SK-N-SH (cell line): ENCODE measurements at regions not wholly inside any gene's neighbourhood (a gene's known extent, or its start where the extent isn't known, plus 50 kb on each side); places are given as distances from the start of the nearest gene placed in this dataset.

Experiments
- CTCF ChIA-PET: fragments of 300-600, 350-600 bp; formaldehyde crosslinking; extraction: SDS; loops from one replicate; lab custom pipeline; 2021; lab: Yijun Ruan, JAX
- POLR2A ChIA-PET: fragments of 350-600 bp; sonication (Branson Sonifier 250); formaldehyde crosslinking; extraction: SDS; loops from one replicate; lab custom pipeline; 2020; ENCODE audit warnings: antibody characterized with exemption, inconsistent platforms; lab: Yijun Ruan, JAX
- DNase-seq: peaks from one replicate; pipeline ENCODE4 v3.0.0; 2012
- H2AFZ ChIP-seq: fragments of 200-600 bp; sonication (generic); 2 replicates; pipeline ENCODE4 v1.8.1; 2016; ENCODE audit warnings: antibody characterized with exemption, mild to moderate bottlenecking, low read depth
- H3F3A ChIP-seq: fragments of 200-600 bp; sonication (generic); replicated peaks from 2 replicates; pipeline ENCODE3; 2016; ENCODE audit warnings: antibody characterized with exemption, mild to moderate bottlenecking; ENCODE audit not compliant: insufficient read depth
- H3K27ac ChIP-seq, 2 experiments: fragments of 200-500 bp in 1 of 2; fragments of 200-600 bp in 1 of 2; sonication (Bioruptor generic) in 1 of 2; sonication (generic), shearing (Covaris generic) in 1 of 2; 2 replicates each; pipeline versions ENCODE4 v1.5.1 to v1.6.1; 2014 to 2016; ENCODE audit warnings: low read depth in 2 of 2, inconsistent platforms in 1 of 2, low read length in 1 of 2, mild to moderate bottlenecking in 1 of 2, mixed read lengths in 1 of 2
- H3K27me3 ChIP-seq: fragments of 200-600 bp; sonication (generic), shearing (Covaris generic); 2 replicates; pipeline ENCODE4 v1.6.1; 2016; ENCODE audit warnings: mixed run types; ENCODE audit not compliant: insufficient read depth
- H3K36me3 ChIP-seq, 2 experiments: fragments of 200-500 bp in 1 of 2; fragments of 200-600 bp in 1 of 2; sonication (Bioruptor generic) in 1 of 2; sonication (generic) in 1 of 2; replicated peaks in 1 of 2; 2 replicates each; pipeline versions ENCODE3 to v1.5.1; 2014 to 2016; ENCODE audit warnings: low read length in 1 of 2, mild to moderate bottlenecking in 1 of 2; ENCODE audit not compliant: insufficient read depth in 2 of 2, control insufficient read depth in 1 of 2
- H3K4me1 ChIP-seq, 2 experiments: fragments of 200-500 bp in 1 of 2; fragments of 200-600 bp in 1 of 2; sonication (Bioruptor generic) in 1 of 2; sonication (generic), shearing (Covaris generic) in 1 of 2; 2 replicates each; pipeline versions ENCODE4 v1.5.1 to v1.6.1; 2014 to 2016; ENCODE audit warnings: low read depth in 1 of 2, low read length in 1 of 2, mixed run types in 1 of 2; ENCODE audit not compliant: insufficient read depth in 2 of 2, control insufficient read depth in 1 of 2
- H3K4me2 ChIP-seq: fragments of 200-600 bp; sonication (generic), shearing (Covaris generic); 2 replicates; pipeline ENCODE4 v1.6.1; 2017; ENCODE audit warnings: mixed run types
- H3K4me3 ChIP-seq, 2 experiments: fragments of 200-500 bp in 1 of 2; fragments of 200-600 bp in 1 of 2; sonication (Bioruptor generic) in 1 of 2; sonication (generic), shearing (Covaris generic) in 1 of 2; 2 replicates each; pipeline versions ENCODE4 v1.5.1 to v1.8.1; 2014 to 2016; ENCODE audit warnings: low read depth in 2 of 2, inconsistent platforms in 1 of 2, low read length in 1 of 2, mild to moderate bottlenecking in 1 of 2, mixed read lengths in 1 of 2, moderate library complexity in 1 of 2
- H3K79me2 ChIP-seq: fragments of 200-600 bp; sonication (generic); 2 replicates; pipeline ENCODE4 v1.8.1; 2017; ENCODE audit warnings: mild to moderate bottlenecking; ENCODE audit not compliant: insufficient read depth
- H3K9ac ChIP-seq: fragments of 200-600 bp; sonication (generic); 2 replicates; pipeline ENCODE4 v1.6.1; 2017; ENCODE audit warnings: mixed run types
- H3K9me2 ChIP-seq: fragments of 200-600 bp; sonication (generic); 2 replicates; pipeline ENCODE4 v1.6.1; 2017; ENCODE audit warnings: mixed run types
- H3K9me3 ChIP-seq: fragments of 200-600 bp; sonication (generic); 2 replicates; pipeline ENCODE4 v1.6.1; 2017; ENCODE audit warnings: mixed run types, mild to moderate bottlenecking, moderate library complexity
- H4K20me1 ChIP-seq: fragments of 200-600 bp; sonication (generic); 2 replicates; pipeline ENCODE4 v1.6.1; 2017; ENCODE audit warnings: mild to moderate bottlenecking, mixed run types; ENCODE audit not compliant: insufficient read depth
- ELF1 ChIP-seq: IDR thresholded peaks from 2 replicates; pipeline ENCODE4 v1.4.0; 2012
- EP300 ChIP-seq, 2 experiments: IDR thresholded peaks; 2 replicates each; pipeline versions ENCODE4 v1.4.0 to v1.6.1; 2012; ENCODE audit warnings: borderline replicate concordance in 1 of 2, low read depth in 1 of 2, low read length in 1 of 2
- FOSL2 ChIP-seq: IDR thresholded peaks from 2 replicates; pipeline ENCODE4 v1.4.0; 2012; ENCODE audit warnings: low read depth, mild to moderate bottlenecking, moderate library complexity, borderline replicate concordance
- FOXM1 ChIP-seq: IDR thresholded peaks from 2 replicates; pipeline ENCODE4 v1.4.0; 2012; ENCODE audit warnings: low read depth, mild to moderate bottlenecking
- GABPA ChIP-seq: IDR thresholded peaks from 2 replicates; pipeline ENCODE4 v1.4.0; 2012; ENCODE audit warnings: low read depth, mild to moderate bottlenecking
- JUND ChIP-seq: IDR thresholded peaks from 2 replicates; pipeline ENCODE4 v1.4.0; 2012
- NFIC ChIP-seq: IDR thresholded peaks from 2 replicates; pipeline ENCODE4 v1.4.0; 2012; ENCODE audit warnings: borderline replicate concordance
- RAD21 ChIP-seq: IDR thresholded peaks from 2 replicates; pipeline ENCODE4 v1.6.1; 2012; ENCODE audit warnings: mild to moderate bottlenecking, low read length
- RFX5 ChIP-seq: IDR thresholded peaks from 2 replicates; pipeline ENCODE4 v1.6.1; 2012; ENCODE audit warnings: mild to moderate bottlenecking, improper control_type of control experiment, low read length
- RXRA ChIP-seq: IDR thresholded peaks from 2 replicates; pipeline ENCODE4 v1.4.0; 2012; ENCODE audit warnings: low read depth, mild to moderate bottlenecking, borderline replicate concordance
- TEAD4 ChIP-seq: IDR thresholded peaks from 2 replicates; pipeline ENCODE4 v1.4.0; 2012; ENCODE audit warnings: mild to moderate bottlenecking, borderline replicate concordance; ENCODE audit not compliant: insufficient read depth
- YY1 ChIP-seq: IDR thresholded peaks from 2 replicates; pipeline ENCODE4 v1.4.0; 2012; ENCODE audit warnings: low read depth, mild to moderate bottlenecking
- WGBS: methylation state at CpG from one replicate; pipeline ENCODE4 v1.1.6; 2017; ENCODE audit warnings: low lambda C conversion rate; 5-methylcytosine and 5-hydroxymethylcytosine counted together
- TF ChIP-seq, protein P1 (sequence below): IDR thresholded peaks from 2 replicates; pipeline ENCODE4 v1.4.0; 2012; ENCODE audit warnings: low read depth
- TF ChIP-seq, protein P2 (sequence below): IDR thresholded peaks from 2 replicates; pipeline ENCODE4; 2012
- TF ChIP-seq, protein P3 (sequence below): fragments of 150-350 bp; IDR thresholded peaks from 2 replicates; pipeline ENCODE4 v1.6.1; 2016; ENCODE audit warnings: mild to moderate bottlenecking, low read depth, low read length
- TF ChIP-seq, protein P4 (sequence below): fragments of 150-350 bp; IDR thresholded peaks from 2 replicates; pipeline ENCODE4 v1.6.1; 2017; ENCODE audit warnings: antibody characterized with exemption, low read length, low read depth, borderline replicate concordance
- TF ChIP-seq, protein P5 (sequence below): fragments of 200-600 bp; sonication (generic); IDR thresholded peaks from 2 replicates; pipeline ENCODE4 v1.6.1; 2017; ENCODE audit warnings: antibody characterized with exemption, mild to moderate bottlenecking, moderate library complexity

DNA sequence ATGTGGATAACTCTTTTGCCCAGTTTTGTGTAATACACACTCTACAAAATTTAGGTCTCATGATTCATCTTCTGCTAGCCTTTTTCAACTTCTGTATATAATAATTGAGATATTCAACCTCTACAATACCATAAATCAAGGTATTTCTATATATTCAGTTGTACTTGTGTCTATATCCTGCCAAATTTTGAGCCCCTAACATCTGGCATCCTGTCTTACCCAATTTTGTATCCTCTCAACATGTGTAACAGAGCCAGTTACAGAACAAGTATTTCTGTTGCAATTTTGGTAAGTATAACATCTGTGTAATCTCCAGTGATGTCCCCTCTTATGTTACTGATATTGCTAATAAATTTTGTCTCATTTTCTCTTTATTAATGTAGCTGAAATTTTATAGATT, 145.8 kb downstream of the TRIB2 start (continued):
- TF ChIP-seq, protein P1, sequence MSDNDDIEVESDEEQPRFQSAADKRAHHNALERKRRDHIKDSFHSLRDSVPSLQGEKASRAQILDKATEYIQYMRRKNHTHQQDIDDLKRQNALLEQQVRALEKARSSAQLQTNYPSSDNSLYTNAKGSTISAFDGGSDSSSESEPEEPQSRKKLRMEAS: no peak
- TF ChIP-seq, protein P2, sequence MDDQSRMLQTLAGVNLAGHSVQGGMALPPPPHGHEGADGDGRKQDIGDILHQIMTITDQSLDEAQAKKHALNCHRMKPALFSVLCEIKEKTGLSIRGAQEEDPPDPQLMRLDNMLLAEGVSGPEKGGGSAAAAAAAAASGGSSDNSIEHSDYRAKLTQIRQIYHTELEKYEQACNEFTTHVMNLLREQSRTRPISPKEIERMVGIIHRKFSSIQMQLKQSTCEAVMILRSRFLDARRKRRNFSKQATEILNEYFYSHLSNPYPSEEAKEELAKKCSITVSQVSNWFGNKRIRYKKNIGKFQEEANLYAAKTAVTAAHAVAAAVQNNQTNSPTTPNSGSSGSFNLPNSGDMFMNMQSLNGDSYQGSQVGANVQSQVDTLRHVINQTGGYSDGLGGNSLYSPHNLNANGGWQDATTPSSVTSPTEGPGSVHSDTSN: no peak
- TF ChIP-seq FOXM1 (no peak), ELF1 (no peak)

DNA sequence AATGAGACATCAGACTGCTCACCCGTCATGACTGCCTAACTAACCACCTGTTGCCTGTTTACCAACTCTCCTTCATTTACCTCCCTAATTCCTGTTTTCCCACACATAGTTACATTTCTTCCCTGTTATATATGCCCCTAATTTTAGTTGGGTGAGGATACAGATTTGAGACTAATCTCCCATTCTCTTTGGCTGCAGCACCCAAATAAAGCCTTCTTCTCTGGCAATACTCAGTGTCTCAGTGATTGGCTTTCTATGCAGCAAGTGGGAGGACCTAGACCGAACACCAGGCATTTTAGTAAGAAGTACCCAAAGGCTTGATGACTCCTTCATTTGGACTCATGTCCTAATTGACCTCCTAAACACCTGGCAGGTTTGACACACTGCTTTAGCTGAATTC, 147.2 kb downstream of the TRIB2 start:
- ChIA-PET POLR2A (no interaction called here), CTCF (interaction anchor here (0.6 to 1.5 kb wide), 2 partner anchors 21 to 143 kb away, joined by 3 to 4 read pairs; no protein-coding TSS in a partner anchor)
- no peaks in the 10 kb centered on the region for H3F3A ChIP-seq
- H3K4me3 ChIP-seq: no peak overlapping the region; a peak in 1 of 4 replicates
- no peaks in the 10 kb centered on the region for H3K79me2 ChIP-seq
- H4K20me1 ChIP-seq: no peaks in the 10 kb centered on the region
- TF ChIP-seq RAD21 (no peak), RXRA (no peak), FOSL2 (no peak)
- TF ChIP-seq, protein P3, sequence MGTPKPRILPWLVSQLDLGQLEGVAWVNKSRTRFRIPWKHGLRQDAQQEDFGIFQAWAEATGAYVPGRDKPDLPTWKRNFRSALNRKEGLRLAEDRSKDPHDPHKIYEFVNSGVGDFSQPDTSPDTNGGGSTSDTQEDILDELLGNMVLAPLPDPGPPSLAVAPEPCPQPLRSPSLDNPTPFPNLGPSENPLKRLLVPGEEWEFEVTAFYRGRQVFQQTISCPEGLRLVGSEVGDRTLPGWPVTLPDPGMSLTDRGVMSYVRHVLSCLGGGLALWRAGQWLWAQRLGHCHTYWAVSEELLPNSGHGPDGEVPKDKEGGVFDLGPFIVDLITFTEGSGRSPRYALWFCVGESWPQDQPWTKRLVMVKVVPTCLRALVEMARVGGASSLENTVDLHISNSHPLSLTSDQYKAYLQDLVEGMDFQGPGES: no peak
- TF ChIP-seq, protein P4, sequence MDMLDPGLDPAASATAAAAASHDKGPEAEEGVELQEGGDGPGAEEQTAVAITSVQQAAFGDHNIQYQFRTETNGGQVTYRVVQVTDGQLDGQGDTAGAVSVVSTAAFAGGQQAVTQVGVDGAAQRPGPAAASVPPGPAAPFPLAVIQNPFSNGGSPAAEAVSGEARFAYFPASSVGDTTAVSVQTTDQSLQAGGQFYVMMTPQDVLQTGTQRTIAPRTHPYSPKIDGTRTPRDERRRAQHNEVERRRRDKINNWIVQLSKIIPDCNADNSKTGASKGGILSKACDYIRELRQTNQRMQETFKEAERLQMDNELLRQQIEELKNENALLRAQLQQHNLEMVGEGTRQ: no peak
- H3K27me3 ChIP-seq: no peaks in the 10 kb centered on the region
- peaks cover 20% of the 10 kb centered on the region; the same call in 1 of the 2 replicates for H3K9me3 ChIP-seq
- DNase-seq: no peak
- H3K4me1 ChIP-seq: peaks cover 0 to 8% of the 10 kb centered on the region in 2 experiments; a peak in 1 of 4 replicates
- no peaks in the 10 kb centered on the region for H3K36me3 ChIP-seq
- no peak overlapping the region for H3K4me2 ChIP-seq
- no peaks in the 10 kb centered on the region for H3K9me2 ChIP-seq
- no peak overlapping the region for H3K27ac ChIP-seq
- no peak overlapping the region for H2AFZ ChIP-seq
- 53% methylated on average over 2 of the region's 2 CpGs for WGBS
- H3K9ac ChIP-seq: no peak overlapping the region

DNA sequence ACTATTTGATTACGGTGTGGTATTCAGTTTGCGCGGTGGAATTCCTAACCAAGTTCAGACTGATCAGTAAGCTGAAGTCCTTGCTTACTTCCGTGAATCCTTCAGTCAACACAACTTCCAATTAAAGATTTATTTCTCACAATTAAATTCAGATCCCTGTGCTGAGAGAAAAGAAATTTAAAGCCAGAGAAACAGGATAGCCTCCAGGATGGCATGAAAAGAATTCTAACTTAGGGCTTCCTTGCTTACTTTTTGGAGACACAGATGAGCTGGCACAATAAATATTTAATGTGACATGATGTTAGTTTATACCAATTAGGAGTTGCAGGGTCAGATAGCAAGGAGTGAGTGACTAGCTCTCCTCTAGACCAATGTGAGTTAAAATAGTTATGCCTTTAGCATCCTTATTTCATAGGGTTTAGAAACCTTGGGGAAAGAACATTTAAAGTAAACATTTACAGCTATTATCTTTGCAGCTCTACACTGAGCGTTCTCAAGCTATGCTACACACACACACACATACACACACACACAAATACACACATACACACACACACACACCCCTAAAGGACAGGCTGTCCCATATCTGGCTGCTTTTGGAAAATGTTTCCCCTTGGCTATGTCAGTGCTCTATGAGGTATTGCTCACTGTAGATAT, 151.0 kb downstream of the TRIB2 start:
- ChIA-PET CTCF (interaction anchor here (1.0 to 1.2 kb wide), 2 partner anchors 10 to 63 kb away, joined by 3 read pairs; no protein-coding TSS in a partner anchor), POLR2A (no interaction called here)
- Histone ChIP-seq H3K9me2 (no peaks in the 10 kb centered on the region), H3K27ac (no peak overlapping the region), H3K4me3 (no peak overlapping the region), H3K9me3 (peaks cover 16% of the 10 kb centered on the region; the same call in 1 of the 2 replicates), H3K36me3 (no peaks in the 10 kb centered on the region), H3K9ac (no peak overlapping the region), H3K27me3 (no peaks in the 10 kb centered on the region), H3F3A (no peaks in the 10 kb centered on the region), H3K4me1 (no peaks in the 10 kb centered on the region), H3K4me2 (no peak overlapping the region), H3K79me2 (no peaks in the 10 kb centered on the region), H2AFZ (no peak overlapping the region), H4K20me1 (no peaks in the 10 kb centered on the region)
- DNase-seq: no peak
- WGBS: 84% methylated on average over 5 of the region's 5 CpGs
- TF ChIP-seq YY1: no peak
- no peak for TF ChIP-seq NFIC
- no peak for TF ChIP-seq EP300 (IDR thresholded peaks at IDR 0.05; ENCODE audit: borderline replicate concordance in 1 of 2, low read depth in 1 of 2, low read length in 1 of 2)
- TF ChIP-seq RAD21: no peak
- TF ChIP-seq TEAD4: no peak
- no peak for TF ChIP-seq JUND
- TF ChIP-seq, protein P5, sequence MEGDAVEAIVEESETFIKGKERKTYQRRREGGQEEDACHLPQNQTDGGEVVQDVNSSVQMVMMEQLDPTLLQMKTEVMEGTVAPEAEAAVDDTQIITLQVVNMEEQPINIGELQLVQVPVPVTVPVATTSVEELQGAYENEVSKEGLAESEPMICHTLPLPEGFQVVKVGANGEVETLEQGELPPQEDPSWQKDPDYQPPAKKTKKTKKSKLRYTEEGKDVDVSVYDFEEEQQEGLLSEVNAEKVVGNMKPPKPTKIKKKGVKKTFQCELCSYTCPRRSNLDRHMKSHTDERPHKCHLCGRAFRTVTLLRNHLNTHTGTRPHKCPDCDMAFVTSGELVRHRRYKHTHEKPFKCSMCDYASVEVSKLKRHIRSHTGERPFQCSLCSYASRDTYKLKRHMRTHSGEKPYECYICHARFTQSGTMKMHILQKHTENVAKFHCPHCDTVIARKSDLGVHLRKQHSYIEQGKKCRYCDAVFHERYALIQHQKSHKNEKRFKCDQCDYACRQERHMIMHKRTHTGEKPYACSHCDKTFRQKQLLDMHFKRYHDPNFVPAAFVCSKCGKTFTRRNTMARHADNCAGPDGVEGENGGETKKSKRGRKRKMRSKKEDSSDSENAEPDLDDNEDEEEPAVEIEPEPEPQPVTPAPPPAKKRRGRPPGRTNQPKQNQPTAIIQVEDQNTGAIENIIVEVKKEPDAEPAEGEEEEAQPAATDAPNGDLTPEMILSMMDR: no peak
- TF ChIP-seq, protein P3: no peak
- TF ChIP-seq, protein P4: no peak
- TF ChIP-seq GABPA: no peak
- no peak for TF ChIP-seq RFX5
- TF ChIP-seq RXRA: no peak
